NCI-H82 (cell line): ENCODE measurements at regions not wholly inside any gene's neighbourhood (a gene's known extent, or its start where the extent isn't known, plus 50 kb on each side); places are given as distances from the start of the nearest gene placed in this dataset.
"Not testable (repeated sequence)": the region's sequence is repeated elsewhere in the genome, so short reads cannot be mapped to it uniquely, and the experiment has no call there.

Source experiments
- DNase-seq: peaks from one replicate; lab custom pipeline; 2025; lab: John Stamatoyannopoulos, UW

GRCh38 chr12:77218278-77218677, 152.9 kb upstream of the E2F7 start:
- DNase-seq = no peak

GRCh38 chr12:77216136-77216535, 150.8 kb upstream of the E2F7 start:
- not testable (repeated sequence) for DNase-seq

- DNase-seq = no peak
These were observed 148.8 kb upstream of the E2F7 start for GRCh38 chr12:77214136-77214535.

DNA sequence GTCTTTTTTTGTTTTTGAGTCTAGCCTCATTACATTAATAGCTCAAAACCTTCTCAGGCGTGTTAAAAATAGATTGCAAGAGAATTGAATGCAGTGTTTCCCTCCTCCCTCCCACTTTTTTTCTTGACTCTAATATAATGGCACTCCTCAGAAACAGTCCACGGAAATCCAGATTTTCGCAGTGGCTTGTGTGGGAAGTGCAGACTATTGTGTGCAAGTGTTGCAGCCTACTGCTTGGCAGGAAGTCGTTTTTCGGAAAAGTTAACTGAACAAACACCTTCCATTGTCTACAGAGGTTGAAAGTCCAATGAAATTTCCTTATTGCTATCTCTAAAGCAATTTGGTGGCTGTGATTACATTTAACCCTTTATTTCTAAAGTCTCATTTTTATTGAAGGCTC, 147.9 kb upstream of the E2F7 start:
- no peak for DNase-seq

DNA sequence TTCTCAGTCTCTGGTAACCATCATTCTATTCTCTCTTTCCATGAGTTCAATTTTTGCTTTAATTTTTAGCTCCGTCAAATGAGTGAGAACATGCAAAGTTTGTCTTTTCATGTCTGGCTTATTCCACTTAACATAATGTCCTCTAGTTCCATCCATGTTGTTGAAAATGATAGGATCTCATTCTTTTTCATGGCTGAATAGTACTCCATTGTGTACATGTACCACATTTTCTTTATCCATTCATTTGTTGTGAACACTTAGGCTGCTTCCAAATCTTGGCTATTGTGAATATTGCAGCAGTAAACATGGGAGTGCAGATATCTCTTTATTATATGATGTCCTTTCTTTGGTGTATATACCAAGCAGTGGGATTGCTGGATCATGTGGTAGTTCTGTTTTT, 145.4 kb upstream of the E2F7 start:
- DNase-seq = no peak

DNA sequence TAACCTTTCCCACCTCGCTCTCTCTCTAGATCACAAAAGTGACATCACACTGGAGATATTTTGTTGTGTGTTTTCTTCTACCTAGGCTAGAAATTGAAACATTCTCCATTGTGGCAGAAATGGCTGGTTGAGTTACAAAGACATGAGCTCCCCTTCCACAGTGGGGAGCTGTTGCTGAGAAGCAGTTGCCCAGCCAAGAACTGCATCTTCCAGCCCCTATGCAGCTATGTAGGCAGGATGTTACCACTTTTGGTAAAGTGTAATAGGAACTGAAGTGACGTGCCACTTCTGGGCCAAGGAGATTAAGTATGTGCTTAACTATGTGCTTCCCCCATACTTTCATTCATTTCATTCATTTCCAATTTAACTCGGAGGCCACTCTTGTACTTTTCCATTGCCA, 138.7 kb upstream of the E2F7 start:
- DNase-seq = peak; percentile 28

- DNase-seq = no peak
These were observed 137.2 kb upstream of the E2F7 start for GRCh38 chr12:77202457-77203060.

DNA sequence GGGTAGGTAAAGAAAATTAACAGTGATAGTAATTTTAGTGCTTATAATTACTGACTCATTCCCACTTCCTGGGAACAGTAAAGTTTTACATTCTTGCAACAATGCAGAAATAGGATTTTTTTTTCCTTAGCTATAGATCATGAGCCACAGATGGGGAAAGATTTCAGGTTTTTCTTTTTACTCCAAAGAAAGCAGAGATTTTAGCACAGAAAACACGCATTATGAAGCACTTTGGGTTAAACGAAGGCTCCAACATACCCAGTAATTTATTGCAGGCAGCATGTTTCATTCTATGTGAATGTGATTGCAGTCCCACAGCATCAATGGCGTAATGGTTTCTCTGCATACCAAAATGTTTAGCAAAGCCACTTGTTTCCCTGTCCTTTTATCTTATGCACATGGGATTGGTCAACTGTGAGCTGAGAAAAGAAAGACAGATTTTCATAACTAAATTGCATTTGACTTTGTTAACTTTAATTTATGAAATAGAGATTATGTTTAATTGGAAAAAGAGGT, 124.6 kb upstream of the E2F7 start:
- DNase-seq = no peak

DNA sequence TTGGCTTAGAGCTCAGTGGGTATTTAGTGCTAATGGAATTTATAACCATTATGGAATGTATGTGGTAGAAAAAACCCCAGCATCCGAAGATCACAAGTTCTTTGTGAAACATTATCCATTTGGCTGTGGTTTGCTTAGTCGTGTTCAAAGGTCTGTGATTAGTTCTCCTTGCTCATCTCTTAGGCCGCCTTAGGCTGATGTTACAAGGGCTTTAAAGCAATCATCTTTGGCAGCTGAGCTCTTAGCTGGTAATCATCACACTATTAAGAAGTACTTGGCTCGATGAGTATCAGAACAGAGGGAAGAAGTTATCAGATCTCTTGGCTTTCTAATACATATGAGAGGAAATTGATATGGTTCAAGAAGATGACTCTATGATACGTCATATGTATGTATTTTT, 124.1 kb upstream of the E2F7 start:
- DNase-seq = peak; percentile 64

- no peak for DNase-seq
These were observed 114.1 kb upstream of the E2F7 start for GRCh38 chr12:77179515-77179914.

- DNase-seq = no peak
These were observed 102.4 kb upstream of the E2F7 start for GRCh38 chr12:77167801-77168200.

- DNase-seq = no peak
These were observed 101.3 kb upstream of the E2F7 start for GRCh38 chr12:77166696-77167095.

GRCh38 chr12:77163074-77164038, 98.0 kb upstream of the E2F7 start:
- no peak for DNase-seq

GRCh38 chr12:77161944-77162343, 96.6 kb upstream of the E2F7 start:
- DNase-seq = peak; percentile 90

DNA sequence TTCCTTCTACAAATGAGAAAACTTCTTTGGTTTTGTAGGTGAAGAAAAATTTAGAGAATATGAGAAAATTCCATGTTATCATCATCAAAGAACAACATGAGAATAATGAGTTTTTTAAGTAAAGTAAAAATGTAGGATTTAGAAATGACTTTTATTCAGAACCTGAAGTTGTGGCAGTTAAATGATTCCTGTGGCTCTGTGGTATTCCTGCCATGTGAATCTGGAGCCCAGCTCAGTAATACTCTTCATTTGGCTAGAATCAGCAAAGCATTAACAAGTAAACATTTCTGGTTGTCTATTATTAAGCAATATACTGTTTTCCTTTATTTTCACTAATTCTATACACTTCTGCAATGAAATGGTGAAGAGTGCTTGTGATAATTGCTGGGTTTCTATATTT, 95.6 kb upstream of the E2F7 start:
- no peak for DNase-seq

- no peak for DNase-seq
These were observed 88.3 kb upstream of the E2F7 start for GRCh38 chr12:77153706-77154105.

GRCh38 chr12:77152623-77153193, 87.3 kb upstream of the E2F7 start:
- DNase-seq = peak; percentile 32

GRCh38 chr12:77151030-77151429, 85.7 kb upstream of the E2F7 start:
- DNase-seq = no peak

DNA sequence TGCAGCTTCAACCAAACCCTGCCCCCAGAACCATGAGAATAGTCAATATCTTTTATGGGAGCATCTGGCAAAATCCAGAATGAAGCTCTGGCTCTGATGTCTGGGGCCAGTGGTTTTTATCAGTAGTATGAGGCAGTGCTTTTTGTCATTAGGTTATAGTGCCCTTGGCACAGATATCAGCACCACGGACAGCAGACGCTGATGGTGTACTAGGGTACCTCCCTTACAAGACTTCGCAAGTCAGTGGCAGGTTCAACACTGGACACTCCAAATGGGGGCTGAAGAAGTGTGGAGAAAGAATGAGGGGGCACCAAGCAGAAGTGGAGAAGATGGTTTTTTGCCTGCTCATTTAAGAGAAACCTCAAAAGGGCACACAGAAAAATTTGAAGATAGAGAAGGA, 68.2 kb upstream of the E2F7 start:
- DNase-seq = no peak

DNA sequence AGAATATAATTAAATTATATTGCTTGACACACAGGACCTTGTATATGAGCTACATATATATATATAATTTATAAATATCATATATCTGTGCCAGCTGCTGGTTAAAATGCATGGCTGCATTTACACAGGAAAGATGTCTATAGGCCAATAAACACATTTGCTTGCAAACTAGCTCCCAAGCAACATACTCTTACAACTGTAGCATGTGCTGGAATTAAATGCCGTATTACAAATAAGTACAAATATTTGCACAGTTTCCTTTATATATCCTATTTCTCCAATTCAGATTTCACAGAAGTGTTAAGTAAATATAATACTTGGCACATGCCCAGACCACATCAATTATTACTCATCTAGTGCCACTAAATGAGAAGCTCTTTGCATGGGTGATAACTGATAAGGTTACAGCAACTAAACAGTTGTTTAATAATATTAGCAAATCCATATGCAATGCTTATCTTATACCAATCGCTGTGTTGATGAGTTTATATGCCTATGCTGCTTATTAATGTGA, 66.7 kb upstream of the E2F7 start:
- no peak for DNase-seq

DNA sequence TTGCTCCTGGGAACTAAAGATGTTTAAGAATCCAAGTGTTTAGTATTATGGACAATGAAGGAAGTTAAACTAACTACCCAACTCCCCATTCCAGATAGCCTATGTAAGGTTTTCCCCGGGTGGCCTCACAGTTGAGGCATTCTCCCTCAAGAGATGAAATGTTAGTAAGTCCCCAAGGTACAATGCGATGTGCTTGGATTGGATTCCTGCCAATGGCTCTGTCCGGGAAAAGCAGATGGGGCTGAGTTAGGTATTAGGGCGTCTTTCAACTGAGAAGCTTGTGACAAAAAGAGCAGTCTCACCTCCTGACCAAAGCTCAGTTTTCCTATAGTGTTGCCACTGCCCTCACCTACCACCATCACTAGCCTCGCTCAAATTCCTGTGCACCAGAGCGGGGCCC, 64.8 kb upstream of the E2F7 start:
- DNase-seq = peak; percentile 38

GRCh38 chr12:77124767-77125166, 59.4 kb upstream of the E2F7 start:
- no peak for DNase-seq

- DNase-seq = no peak
These were observed 57.3 kb upstream of the E2F7 start for GRCh38 chr12:77122661-77123060.
